ENCODE measurements at regions not wholly inside any gene's neighbourhood (a gene's known extent, or its start where the extent isn't known, plus 50 kb on each side); places are given as distances from the start of the nearest gene placed in this dataset.
"Not testable (repeated sequence)": the region's sequence is repeated elsewhere in the genome, so short reads cannot be mapped to it uniquely, and the experiment has no call there.

DNA sequence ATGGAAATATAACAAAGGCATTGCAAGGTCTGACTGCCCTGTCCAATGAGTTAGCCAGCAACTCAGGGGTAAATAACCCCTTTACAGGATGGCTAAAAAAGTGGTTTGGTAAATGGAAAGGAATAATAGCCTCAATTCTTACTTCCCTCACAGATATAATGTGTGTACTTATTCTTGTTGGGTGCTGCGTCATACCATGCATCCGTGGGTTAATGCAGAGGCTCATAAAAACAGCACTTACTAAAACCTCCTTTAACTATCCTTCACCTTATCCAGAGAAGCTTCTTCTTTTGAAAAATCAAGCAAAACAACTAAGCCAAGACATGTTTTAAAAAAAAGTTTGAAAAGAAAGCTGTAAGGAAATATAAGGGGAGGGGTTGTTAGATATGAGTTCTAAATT, 301.0 kb downstream of the PAPSS1 start:
- no peak for TF ChIP-seq POLR2AphosphoS5 (IDR thresholded peaks at IDR 0.05; ENCODE audit: low read depth)

DNA sequence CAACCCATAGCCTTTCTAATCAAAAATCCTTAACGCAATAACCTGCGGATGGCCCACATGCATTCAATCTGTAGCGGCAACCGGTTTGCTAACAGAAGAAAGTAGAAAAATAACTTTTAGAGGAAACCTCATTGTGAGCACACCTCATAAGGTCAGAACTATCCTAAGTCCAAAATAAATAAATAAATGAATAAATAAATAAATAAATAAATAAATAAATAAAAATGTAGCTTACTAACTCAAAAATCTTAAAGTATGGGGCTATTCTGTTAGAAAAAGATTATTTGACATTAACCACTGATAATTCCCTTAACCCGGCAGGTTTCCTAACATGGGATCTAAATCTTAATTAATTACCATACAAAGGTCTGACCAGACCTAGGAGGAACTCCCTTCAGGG, 304.5 kb downstream of the PAPSS1 start:
- not testable (repeated sequence) for H3K4me3 ChIP-seq (replicated peaks; ENCODE audit: insufficient read depth, low read length); DNase-seq (ENCODE audit: low read depth in 1 of 2, low spot score in 1 of 2); H3K27ac ChIP-seq (replicated peaks); H3K27me3 ChIP-seq (ENCODE audit: insufficient read depth, poor library complexity, severe bottlenecking)

More for the DNA sequence above, 301.0 kb downstream of the PAPSS1 start:
- Histone ChIP-seq H3K4me3 (replicated peaks; ENCODE audit: insufficient read depth, low read length) (no peak overlapping the region), H3K27ac (replicated peaks) (no peak overlapping the region), H3K27me3 (ENCODE audit: insufficient read depth, poor library complexity, severe bottlenecking) (no peaks in the 10 kb centered on the region)
- no peak for DNase-seq (ENCODE audit: low read depth in 1 of 2, low spot score in 1 of 2)

- H3K27me3 ChIP-seq (ENCODE audit: insufficient read depth, poor library complexity, severe bottlenecking); DNase-seq (ENCODE audit: low read depth in 1 of 2, low spot score in 1 of 2); H3K4me3 ChIP-seq (replicated peaks; ENCODE audit: insufficient read depth, low read length); H3K27ac ChIP-seq (replicated peaks): not testable (repeated sequence)
Measured at GRCh38 chr4:107409872-107410271, 310.2 kb downstream of the PAPSS1 start.

GRCh38 chr4:107408968-107409367, 311.1 kb downstream of the PAPSS1 start:
- H3K27me3 ChIP-seq (ENCODE audit: insufficient read depth, poor library complexity, severe bottlenecking) = no peaks in the 10 kb centered on the region
- TF ChIP-seq GABPA (IDR thresholded peaks at IDR 0.05; ENCODE audit: low read depth) (no peak), POLR2AphosphoS5 (IDR thresholded peaks at IDR 0.05; ENCODE audit: low read depth) (no peak), SPI1 (IDR thresholded peaks at IDR 0.05; ENCODE audit: borderline replicate concordance, low read depth) (no peak)
- TF ChIP-seq, protein P1, sequence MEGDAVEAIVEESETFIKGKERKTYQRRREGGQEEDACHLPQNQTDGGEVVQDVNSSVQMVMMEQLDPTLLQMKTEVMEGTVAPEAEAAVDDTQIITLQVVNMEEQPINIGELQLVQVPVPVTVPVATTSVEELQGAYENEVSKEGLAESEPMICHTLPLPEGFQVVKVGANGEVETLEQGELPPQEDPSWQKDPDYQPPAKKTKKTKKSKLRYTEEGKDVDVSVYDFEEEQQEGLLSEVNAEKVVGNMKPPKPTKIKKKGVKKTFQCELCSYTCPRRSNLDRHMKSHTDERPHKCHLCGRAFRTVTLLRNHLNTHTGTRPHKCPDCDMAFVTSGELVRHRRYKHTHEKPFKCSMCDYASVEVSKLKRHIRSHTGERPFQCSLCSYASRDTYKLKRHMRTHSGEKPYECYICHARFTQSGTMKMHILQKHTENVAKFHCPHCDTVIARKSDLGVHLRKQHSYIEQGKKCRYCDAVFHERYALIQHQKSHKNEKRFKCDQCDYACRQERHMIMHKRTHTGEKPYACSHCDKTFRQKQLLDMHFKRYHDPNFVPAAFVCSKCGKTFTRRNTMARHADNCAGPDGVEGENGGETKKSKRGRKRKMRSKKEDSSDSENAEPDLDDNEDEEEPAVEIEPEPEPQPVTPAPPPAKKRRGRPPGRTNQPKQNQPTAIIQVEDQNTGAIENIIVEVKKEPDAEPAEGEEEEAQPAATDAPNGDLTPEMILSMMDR (IDR thresholded peaks at IDR 0.05; ENCODE audit: insufficient read depth, low read length) = no peak
- TF ChIP-seq, protein P2, sequence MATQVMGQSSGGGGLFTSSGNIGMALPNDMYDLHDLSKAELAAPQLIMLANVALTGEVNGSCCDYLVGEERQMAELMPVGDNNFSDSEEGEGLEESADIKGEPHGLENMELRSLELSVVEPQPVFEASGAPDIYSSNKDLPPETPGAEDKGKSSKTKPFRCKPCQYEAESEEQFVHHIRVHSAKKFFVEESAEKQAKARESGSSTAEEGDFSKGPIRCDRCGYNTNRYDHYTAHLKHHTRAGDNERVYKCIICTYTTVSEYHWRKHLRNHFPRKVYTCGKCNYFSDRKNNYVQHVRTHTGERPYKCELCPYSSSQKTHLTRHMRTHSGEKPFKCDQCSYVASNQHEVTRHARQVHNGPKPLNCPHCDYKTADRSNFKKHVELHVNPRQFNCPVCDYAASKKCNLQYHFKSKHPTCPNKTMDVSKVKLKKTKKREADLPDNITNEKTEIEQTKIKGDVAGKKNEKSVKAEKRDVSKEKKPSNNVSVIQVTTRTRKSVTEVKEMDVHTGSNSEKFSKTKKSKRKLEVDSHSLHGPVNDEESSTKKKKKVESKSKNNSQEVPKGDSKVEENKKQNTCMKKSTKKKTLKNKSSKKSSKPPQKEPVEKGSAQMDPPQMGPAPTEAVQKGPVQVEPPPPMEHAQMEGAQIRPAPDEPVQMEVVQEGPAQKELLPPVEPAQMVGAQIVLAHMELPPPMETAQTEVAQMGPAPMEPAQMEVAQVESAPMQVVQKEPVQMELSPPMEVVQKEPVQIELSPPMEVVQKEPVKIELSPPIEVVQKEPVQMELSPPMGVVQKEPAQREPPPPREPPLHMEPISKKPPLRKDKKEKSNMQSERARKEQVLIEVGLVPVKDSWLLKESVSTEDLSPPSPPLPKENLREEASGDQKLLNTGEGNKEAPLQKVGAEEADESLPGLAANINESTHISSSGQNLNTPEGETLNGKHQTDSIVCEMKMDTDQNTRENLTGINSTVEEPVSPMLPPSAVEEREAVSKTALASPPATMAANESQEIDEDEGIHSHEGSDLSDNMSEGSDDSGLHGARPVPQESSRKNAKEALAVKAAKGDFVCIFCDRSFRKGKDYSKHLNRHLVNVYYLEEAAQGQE (IDR thresholded peaks at IDR 0.05; ENCODE audit: insufficient replicate concordance, low read depth) = no peak
- no peak for DNase-seq (ENCODE audit: low read depth in 1 of 2, low spot score in 1 of 2)
- H3K27ac ChIP-seq (replicated peaks) = no peak overlapping the region
- no peak overlapping the region for H3K4me3 ChIP-seq (replicated peaks; ENCODE audit: insufficient read depth, low read length)

DNA sequence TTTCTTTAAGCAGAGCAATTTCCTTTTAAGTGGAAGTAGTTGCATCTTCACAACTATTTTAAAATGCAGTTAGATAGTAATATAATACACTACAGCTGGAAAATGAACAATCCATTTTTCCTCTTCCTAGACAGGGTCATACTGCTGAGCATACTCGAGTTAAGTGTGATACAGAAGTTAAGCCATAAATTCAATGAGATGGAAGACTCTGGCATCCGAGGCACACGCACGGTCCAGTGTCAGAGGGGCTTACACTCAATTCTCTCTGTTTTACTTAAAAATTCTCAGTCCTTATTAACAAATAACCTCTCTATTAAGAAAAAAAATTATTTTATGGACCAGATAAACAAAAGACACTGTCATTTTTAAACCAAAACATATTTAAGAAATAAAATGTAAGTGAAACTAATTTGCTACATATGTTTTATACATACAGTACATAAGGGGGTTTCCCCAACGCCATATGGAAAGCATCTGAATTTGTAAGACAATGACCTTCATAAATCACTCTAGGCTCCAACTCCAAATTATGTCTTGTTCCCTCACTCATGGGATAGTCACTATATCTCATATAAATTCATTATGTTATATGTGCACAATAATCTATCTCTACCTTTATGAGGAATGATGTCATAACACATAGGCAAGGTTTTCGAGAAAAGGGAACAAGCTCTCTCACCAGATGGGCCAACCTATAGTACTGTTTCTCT, 315.3 kb downstream of the PAPSS1 start:
- no peak for DNase-seq (ENCODE audit: low read depth in 1 of 2, low spot score in 1 of 2)
- Histone ChIP-seq H3K27me3 (ENCODE audit: insufficient read depth, poor library complexity, severe bottlenecking) (no peaks in the 10 kb centered on the region), H3K27ac (replicated peaks) (no peak overlapping the region), H3K4me3 (replicated peaks; ENCODE audit: insufficient read depth, low read length) (no peak overlapping the region)
- no peak for TF ChIP-seq SPI1 (IDR thresholded peaks at IDR 0.05; ENCODE audit: borderline replicate concordance, low read depth)
- TF ChIP-seq, protein P1 (IDR thresholded peaks at IDR 0.05; ENCODE audit: insufficient read depth, low read length) = no peak
- no peak for TF ChIP-seq POLR2AphosphoS5 (IDR thresholded peaks at IDR 0.05; ENCODE audit: low read depth)
- TF ChIP-seq GABPA (IDR thresholded peaks at IDR 0.05; ENCODE audit: low read depth) = no peak
- TF ChIP-seq, protein P2 (IDR thresholded peaks at IDR 0.05; ENCODE audit: insufficient replicate concordance, low read depth) = no peak
